Epidermal melanocyte (primary cell): ENCODE measurements at regions not wholly inside any gene's neighbourhood (a gene's known extent, or its start where the extent isn't known, plus 50 kb on each side); places are given as distances from the start of the nearest gene placed in this dataset.
A peak's percentile ranks its signal among the peaks of the same experiment; 100 is the strongest.

Experiments used
- DNase-seq: peaks from one replicate; pipeline ENCODE4 v3.0.0; 2011; ENCODE audit warnings: low spot score; ENCODE audit not compliant: insufficient read length

- DNase-seq: no peak
Measured at GRCh38 chr2:63658176-63658968, 69.6 kb downstream of the MDH1 start.

- no peak for DNase-seq
Measured at GRCh38 chr2:63660060-63660459, 71.3 kb downstream of the MDH1 start.

DNA sequence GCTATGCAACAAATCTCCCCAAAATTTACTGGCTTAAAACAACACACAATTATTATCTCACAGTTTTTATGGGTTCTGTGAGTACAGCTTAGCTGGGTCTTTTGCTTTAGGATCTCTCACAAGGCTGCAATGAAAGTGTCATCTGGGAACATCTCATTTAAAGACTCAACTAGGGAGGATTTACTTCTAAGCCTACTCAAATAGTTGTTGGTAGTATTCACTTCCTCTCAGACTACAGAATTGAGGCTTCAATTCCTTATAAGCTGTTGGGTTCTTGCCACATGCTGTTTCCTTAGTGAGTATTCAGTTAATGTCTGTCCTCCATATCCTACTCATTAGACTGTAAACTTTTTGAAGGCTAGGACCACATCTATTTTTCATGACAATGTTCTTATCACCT, 72.3 kb downstream of the MDH1 start:
- no peak for DNase-seq

DNA sequence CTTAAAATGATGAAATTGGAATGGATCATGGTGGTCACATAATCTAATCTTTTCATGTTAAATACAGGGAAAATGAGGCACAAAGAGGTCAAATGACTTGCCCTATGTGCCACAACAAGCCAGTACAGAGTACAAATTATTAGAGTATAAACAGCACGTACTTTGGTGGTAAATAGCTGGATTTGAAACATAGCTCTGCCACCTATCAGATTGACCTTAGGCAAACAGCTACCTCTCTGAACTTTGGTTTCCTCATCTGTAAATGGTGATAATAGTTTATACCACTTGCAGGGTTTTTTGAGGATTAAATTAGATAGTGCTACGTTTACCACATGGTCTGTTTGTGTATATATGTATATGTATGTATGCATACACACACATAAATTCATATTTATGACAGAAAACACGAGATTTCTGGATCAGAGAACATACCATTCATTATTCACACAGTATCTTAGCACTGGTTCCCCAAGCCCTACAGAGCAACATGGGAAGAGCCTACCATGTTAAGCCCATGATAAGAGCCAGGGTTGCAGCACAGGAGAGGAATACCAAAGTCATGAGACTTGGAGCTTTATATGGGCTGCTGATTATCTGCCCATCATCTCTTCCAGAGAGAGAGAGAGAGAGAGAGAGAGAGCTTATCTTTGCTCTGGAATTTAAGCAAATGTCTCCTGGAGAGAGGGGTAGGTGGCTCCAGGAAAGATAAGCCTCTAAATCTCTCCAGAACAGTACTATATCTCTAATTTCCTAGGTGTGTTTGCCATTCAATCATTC, 73.5 kb downstream of the MDH1 start:
- no peak for DNase-seq

GRCh38 chr2:63663013-63663864, 74.5 kb downstream of the MDH1 start:
- DNase-seq: no peak

- DNase-seq: no peak
Measured at GRCh38 chr2:63665091-63665490, 76.3 kb downstream of the MDH1 start.

GRCh38 chr2:63665846-63666475, 77.2 kb downstream of the MDH1 start:
- DNase-seq: peak; percentile 57

DNA sequence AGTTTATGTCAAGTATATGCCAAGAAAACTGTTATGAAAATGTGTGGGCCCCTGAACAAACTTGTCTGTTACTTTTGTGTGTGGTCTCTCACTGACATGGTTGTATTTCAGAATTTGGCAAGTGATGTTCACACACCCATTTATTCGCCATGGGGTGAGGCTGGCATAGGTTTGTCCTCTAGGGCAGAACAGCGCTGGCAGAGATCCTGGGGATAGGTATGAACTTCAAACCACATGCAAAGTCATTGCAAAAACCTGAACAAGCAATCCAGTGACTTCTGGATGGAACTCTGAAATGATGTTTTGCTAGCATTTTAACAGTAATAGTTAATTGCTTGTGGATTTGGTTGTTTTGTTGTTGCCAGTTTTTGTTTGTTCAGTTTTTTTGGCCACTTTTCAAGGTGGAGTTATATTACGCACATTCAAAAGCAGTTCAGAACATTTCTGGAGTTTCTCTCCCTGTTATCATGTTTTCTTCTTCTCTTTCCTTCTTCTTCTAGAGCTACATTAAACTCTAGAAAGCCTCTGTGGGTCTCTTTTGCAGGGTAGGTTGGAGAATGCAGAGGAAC, 78.5 kb downstream of the MDH1 start:
- DNase-seq: no peak

DNA sequence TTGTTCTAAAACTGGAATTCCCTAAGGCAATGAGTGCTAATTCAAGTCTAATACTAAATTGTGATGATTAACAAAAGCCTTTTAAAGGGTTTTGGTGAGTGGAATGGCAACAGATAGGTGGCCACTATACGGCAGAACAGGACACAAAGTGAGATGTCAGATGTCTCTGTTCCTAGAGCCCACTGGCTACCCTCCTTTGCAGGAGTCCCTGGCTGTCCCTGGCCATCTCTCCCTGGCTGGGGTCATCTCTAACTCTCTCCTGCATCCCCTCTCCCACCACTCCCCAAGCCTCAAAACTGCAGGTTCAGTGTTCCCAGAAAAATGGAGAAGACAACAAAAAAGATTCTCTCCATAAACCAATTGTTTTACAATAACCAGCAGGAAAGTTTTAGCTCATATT, 79.2 kb downstream of the MDH1 start:
- no peak for DNase-seq

DNA sequence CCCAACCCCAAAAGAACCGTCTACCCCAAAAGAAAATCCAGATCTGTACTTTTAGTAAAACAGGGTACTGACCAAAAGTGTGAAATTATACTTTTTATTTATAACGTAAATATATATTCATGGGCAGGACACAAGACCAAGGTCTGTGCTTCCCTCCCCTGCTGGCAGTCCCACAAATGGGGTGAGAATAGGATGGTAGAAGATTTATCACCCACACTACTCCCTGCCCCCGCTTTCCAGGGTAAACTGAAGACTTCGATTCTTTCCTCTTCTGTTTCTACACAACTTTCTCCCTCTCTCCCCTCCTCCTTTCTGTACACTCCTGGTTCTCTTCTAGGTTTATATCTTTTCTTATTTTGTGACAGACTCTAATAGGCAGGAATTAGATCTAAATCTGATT, 79.7 kb downstream of the MDH1 start:
- DNase-seq: no peak

DNA sequence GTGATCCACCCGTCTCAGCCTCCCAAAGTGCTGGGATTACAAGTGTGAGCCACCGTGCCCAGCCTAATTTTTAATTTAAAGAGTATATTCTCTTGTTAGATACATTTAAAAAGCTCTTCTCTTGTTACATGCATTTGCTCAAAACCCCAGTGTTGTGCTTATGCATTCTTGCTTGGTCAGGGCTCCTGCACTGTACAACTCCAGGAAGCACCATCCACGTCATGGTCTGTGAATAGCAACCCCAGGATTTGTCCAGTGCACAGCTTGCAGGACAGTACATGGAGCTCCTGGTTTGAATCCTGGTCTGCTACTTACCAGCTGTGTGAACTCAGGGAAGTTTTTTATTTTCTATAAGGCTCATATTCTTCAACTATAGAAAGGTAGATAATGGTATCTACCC, 80.8 kb downstream of the MDH1 start:
- DNase-seq: no peak

DNA sequence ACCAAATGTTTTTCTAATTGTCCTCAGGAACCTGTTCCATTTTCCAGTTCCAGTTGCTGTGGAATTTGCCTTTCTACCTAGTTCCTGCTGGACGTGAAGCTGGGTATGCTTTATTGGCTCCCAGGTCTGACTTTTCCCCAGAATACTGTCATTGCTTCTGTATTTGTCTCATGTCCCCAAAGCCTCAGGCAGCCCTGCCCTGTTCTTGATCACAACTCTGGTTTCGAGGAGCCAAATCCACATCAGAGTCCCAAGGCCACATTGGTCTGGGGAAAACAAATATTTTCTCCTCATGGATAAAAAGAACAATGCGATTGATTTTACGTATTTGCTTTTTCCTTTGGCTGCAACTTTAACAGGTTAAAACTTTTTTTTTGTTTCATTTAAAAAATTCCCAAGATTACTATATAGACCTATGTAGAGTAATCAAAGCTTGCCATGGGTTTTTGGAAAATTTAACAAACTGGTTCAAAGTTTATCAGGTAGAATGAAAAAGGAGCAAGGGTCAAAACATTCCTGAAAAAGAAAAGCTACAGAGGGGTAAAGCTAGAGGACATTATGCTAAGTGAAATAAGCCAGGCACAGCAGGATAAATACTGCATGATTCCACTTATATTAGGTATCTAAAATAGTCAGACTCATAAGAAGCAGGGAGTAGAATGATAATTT, 85.2 kb downstream of the MDH1 start:
- no peak for DNase-seq

DNA sequence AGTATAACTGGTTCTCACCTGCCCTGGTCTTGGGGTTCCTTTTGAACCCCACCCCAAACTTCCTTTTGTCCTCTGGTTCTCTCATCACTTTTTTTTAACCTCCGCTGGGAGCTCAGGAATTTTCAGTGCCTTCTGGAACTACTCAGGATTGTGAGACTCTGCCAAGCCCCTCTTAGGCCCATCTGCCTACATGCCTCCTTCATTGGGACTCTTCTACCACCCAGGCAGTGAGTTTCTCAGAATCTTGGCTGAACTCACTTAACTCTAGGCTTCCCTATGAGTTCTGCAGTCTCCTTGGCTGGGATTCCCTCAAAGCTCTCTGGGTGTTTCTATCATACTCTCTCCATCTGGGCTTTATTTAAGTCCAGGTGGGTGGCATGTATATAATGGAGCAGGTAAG, 86.3 kb downstream of the MDH1 start:
- DNase-seq: no peak

DNA sequence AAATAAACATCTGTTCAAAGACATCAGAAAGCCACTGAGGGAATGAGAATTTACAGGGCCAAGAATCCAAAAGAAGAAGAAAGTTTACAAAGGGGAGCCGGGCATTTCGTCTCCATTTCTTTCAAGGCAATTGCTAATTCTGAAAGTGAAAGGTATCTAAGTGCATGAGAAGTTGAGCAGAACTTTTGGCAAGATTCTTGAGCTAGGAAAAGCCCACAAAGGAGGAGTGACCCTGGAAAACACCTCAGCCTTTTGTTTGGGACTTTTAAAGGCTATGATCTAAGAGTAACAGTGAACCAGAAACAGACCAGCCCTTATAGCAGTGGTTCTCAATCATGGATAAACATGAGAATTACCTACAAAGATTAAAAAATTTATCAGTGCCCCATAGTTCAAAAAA, 87.4 kb downstream of the MDH1 start:
- DNase-seq: no peak

GRCh38 chr2:63678085-63678484, 89.3 kb downstream of the MDH1 start:
- no peak for DNase-seq

GRCh38 chr2:63678551-63678950, 89.8 kb downstream of the MDH1 start:
- DNase-seq: no peak

DNA sequence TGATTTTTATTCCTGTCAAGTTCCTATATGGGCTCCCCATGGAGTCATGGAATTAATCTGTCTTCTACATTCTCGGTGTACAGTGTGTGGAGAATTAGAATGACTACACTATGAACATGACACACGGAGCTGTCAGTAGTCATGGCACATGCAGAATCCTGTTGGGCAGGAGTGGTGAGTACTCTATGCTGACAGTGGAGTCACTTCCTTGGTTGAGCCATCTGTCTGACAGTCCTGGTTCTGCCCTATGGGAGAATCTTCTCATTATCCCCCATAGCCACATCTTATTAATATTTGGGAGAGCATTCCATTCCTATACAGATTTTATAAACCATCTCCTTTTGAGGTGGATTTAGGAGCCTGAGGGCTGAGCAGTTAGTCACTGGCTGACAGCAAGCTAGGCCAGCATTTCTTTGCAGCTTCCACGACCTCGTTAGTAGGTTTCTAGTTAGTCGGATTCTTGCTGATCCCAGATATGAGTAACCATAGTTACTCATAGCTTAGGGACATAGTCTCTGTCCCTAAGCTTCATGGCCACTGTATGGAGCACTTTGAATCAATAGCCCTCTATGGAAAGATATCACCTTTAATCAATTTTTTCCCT, 90.6 kb downstream of the MDH1 start:
- no peak for DNase-seq

GRCh38 chr2:63680455-63680854, 91.7 kb downstream of the MDH1 start:
- DNase-seq: no peak

- no peak for DNase-seq
Measured at GRCh38 chr2:63681896-63682295, 93.1 kb downstream of the MDH1 start.

DNA sequence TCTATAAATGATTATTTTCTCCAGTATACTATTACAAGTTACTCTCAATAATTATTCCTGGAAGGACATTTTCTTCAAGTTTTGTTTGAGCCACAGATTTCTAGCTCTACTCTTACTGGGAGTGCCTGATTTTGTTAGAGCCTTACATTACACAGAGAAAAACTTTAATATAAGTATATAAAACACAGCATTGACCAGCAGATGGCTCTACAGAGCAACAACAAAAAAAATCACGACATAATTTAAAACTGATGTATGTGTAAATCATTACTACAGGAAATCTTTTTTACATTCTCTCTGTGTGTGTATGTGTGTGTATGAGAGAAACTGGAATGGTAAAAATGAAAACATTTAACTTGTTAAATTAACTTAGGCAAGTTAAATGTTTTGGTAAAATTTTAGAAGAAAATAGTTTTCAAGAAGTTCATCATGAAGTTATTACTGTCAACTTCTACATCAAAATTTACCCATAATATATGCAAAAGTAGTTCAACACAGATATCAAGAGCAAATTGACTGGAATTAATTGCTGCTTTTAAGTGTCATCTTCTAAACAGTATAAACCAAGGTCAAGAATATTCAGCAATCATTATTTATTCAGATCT, 103.3 kb downstream of the MDH1 start:
- DNase-seq: no peak
